Stimulated activated naive CD4-positive, alpha-beta T cell treated with Interleukin-2 at 50 U/mL for 16 hours (primary cell): ENCODE measurements at regions not wholly inside any gene's neighbourhood (a gene's known extent, or its start where the extent isn't known, plus 50 kb on each side); places are given as distances from the start of the nearest gene placed in this dataset.

Source experiments
- DNase-seq: peaks from one replicate; lab custom pipeline; 2025; lab: John Stamatoyannopoulos, UW

- DNase-seq: no peak
Observed at GRCh38 chr10:83371696-83372490, 767.4 kb upstream of the GHITM start.

- DNase-seq: no peak
Observed at GRCh38 chr10:83372646-83373045, 766.7 kb upstream of the GHITM start.

GRCh38 chr10:83373671-83374070 lies 765.6 kb upstream of the GHITM start:
- DNase-seq: no peak

GRCh38 chr10:83374741-83375140 lies 764.6 kb upstream of the GHITM start:
- no peak for DNase-seq

GRCh38 chr10:83375274-83375673 lies 764.0 kb upstream of the GHITM start:
- no peak for DNase-seq

GRCh38 chr10:83397806-83398205 lies 741.5 kb upstream of the GHITM start:
- no peak for DNase-seq

- DNase-seq: no peak
Observed at GRCh38 chr10:83410570-83410969, 728.7 kb upstream of the GHITM start.

GRCh38 chr10:83425306-83425705 lies 714.0 kb upstream of the GHITM start:
- no peak for DNase-seq

- no peak for DNase-seq
Observed at GRCh38 chr10:83427101-83427500, 712.2 kb upstream of the GHITM start.

GRCh38 chr10:83432261-83433045 lies 706.9 kb upstream of the GHITM start:
- no peak for DNase-seq

GRCh38 chr10:83433705-83434104 lies 705.6 kb upstream of the GHITM start:
- no peak for DNase-seq

- no peak for DNase-seq
Observed at GRCh38 chr10:83448013-83448412, 691.3 kb upstream of the GHITM start.

GRCh38 chr10:83458611-83459010 lies 680.7 kb upstream of the GHITM start:
- no peak for DNase-seq

- no peak for DNase-seq
Observed at GRCh38 chr10:83459124-83459523, 680.2 kb upstream of the GHITM start.

GRCh38 chr10:83469728-83470331 lies 669.5 kb upstream of the GHITM start:
- DNase-seq: no peak

GRCh38 chr10:83476211-83476610 lies 663.1 kb upstream of the GHITM start:
- DNase-seq: no peak

GRCh38 chr10:83489161-83489560 lies 650.1 kb upstream of the GHITM start:
- no peak for DNase-seq

- no peak for DNase-seq
Observed at GRCh38 chr10:83492004-83492403, 647.3 kb upstream of the GHITM start.

GRCh38 chr10:83512681-83513080 lies 626.6 kb upstream of the GHITM start:
- no peak for DNase-seq

GRCh38 chr10:83515001-83515400 lies 624.3 kb upstream of the GHITM start:
- DNase-seq: no peak

- no peak for DNase-seq
Observed at GRCh38 chr10:83516788-83517187, 622.5 kb upstream of the GHITM start.

GRCh38 chr10:83517456-83517855 lies 621.9 kb upstream of the GHITM start:
- no peak for DNase-seq

- no peak for DNase-seq
Observed at GRCh38 chr10:83518779-83519178, 620.5 kb upstream of the GHITM start.
